ENCODE measurements at regions not wholly inside any gene's neighbourhood (a gene's known extent, or its start where the extent isn't known, plus 50 kb on each side); places are given as distances from the start of the nearest gene placed in this dataset.

DNA sequence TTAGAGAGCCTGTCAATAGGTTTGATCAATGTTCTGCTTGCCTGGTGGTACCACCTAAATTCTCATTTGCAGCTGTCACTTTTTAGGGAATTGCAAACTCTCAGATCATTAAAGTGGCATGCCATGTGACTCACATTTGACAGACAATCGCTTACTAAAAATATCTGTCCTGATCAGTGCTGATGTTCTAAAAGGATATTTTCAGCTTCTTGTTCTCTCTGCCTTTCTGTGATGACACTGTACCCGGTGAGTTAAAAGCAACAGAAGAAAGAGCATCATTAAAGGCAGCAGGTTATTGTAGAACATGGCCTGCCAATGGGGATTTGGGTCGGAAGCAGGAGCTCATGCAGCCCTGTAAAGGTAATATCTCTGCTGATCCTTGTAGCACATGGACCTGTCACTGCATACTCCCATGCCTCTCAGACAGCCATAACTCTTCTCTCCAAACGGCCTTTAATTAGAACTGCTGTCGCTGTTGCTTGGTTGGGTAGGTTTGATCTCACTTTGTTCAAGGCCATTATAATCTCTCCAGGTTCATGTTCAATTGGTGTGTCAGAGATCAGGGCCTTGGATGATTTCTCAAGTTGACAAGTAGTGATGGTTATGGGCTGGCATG is 441.3 kb upstream of the DEPDC1 start:
- DNase-seq (no peak), ATAC-seq (ENCODE audit: insufficient read depth, low FRiP score) (no peak)
- TF ChIP-seq, protein P1, sequence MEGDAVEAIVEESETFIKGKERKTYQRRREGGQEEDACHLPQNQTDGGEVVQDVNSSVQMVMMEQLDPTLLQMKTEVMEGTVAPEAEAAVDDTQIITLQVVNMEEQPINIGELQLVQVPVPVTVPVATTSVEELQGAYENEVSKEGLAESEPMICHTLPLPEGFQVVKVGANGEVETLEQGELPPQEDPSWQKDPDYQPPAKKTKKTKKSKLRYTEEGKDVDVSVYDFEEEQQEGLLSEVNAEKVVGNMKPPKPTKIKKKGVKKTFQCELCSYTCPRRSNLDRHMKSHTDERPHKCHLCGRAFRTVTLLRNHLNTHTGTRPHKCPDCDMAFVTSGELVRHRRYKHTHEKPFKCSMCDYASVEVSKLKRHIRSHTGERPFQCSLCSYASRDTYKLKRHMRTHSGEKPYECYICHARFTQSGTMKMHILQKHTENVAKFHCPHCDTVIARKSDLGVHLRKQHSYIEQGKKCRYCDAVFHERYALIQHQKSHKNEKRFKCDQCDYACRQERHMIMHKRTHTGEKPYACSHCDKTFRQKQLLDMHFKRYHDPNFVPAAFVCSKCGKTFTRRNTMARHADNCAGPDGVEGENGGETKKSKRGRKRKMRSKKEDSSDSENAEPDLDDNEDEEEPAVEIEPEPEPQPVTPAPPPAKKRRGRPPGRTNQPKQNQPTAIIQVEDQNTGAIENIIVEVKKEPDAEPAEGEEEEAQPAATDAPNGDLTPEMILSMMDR (IDR thresholded peaks at IDR 0.05; ENCODE audit: control extremely low read depth, extremely low read depth): no peak
- Histone ChIP-seq H3K27me3 (ENCODE audit: control insufficient read depth in 3 of 3, insufficient read depth in 3 of 3, low read length in 2 of 3) (no peaks in the 10 kb centered on the region), H3K9ac (ENCODE audit: insufficient read depth in 1 of 2, low read length in 2 of 2) (no peak overlapping the region), H3K4me3 (no peak overlapping the region), H3K9me3 (ENCODE audit: control insufficient read depth in 4 of 4, insufficient read depth in 3 of 4, low read length in 3 of 4) (peaks cover 0 to 2% (median 0%) of the 10 kb centered on the region in 4 donors), H3K4me1 (ENCODE audit: control insufficient read depth in 5 of 5, insufficient read depth in 5 of 5, low read length in 5 of 5) (peaks cover 0 to 3% (median 0%) of the 10 kb centered on the region in 5 donors), H3K36me3 (ENCODE audit: control insufficient read depth in 4 of 4, insufficient read depth in 4 of 4, low read length in 4 of 4) (no peaks in the 10 kb centered on the region), H3K27ac (ENCODE audit: low read depth in 1 of 2, low read length in 1 of 2) (no peak overlapping the region)
- 87 to 90% methylated on average over 5 of the region's 5 CpGs for WGBS, 2 donors

DNA sequence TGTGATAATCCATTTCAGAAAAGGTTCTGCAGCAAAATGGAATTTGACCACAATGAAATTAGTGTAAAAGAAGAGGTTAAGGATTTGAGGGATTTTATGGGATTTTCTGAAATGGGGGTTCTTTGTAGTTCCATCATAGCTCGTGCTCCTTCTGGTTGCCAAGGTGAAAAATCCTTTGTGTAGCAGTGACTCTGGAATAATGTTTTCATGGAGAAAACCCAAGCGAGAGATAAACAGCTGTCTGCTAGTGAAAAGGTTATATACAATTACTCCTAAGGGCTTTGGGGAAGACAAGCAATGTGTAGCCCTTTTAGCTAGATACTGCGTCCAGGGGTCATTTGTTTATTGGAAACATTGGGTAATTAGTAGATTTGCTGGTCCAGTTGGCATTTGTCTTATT is 453.2 kb upstream of the DEPDC1 start:
- no peak overlapping the region for H3K4me3 ChIP-seq
- no peaks in the 10 kb centered on the region for H3K36me3 ChIP-seq (ENCODE audit: control insufficient read depth in 4 of 4, insufficient read depth in 4 of 4, low read length in 4 of 4)
- no peak overlapping the region for H3K9ac ChIP-seq (ENCODE audit: insufficient read depth in 1 of 2, low read length in 2 of 2)
- TF ChIP-seq, protein P1 (IDR thresholded peaks at IDR 0.05; ENCODE audit: control extremely low read depth, extremely low read depth): no peak
- WGBS, 2 donors: 81 to 82% methylated on average over 3 of the region's 3 CpGs
- ATAC-seq (ENCODE audit: insufficient read depth, low FRiP score): no peak
- H3K27ac ChIP-seq (ENCODE audit: low read depth in 1 of 2, low read length in 1 of 2): no peak overlapping the region
- H3K9me3 ChIP-seq (ENCODE audit: control insufficient read depth in 4 of 4, insufficient read depth in 3 of 4, low read length in 3 of 4): no peaks in the 10 kb centered on the region
- DNase-seq: no peak
- H3K4me1 ChIP-seq (ENCODE audit: control insufficient read depth in 5 of 5, insufficient read depth in 5 of 5, low read length in 5 of 5): no peaks in the 10 kb centered on the region
- no peaks in the 10 kb centered on the region for H3K27me3 ChIP-seq (ENCODE audit: control insufficient read depth in 3 of 3, insufficient read depth in 3 of 3, low read length in 2 of 3)

DNA sequence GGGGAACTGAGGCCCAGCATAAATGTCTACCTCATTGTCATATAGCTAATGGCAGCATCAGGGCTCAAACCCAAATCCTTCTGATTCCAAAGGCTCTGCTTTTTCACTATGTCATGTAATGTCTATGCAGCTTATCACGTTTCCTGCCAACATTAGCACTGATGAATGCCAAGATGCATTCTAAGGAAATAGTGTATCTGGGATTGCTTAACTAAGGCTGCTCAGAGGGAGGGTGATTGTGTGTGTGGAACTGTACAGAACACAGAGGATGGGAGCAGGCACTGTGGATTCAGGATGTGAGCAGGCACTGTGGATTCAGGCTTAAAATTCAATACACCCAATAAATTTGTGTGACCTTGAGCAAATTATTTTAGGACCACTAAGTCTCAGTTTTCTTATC is 456.4 kb upstream of the DEPDC1 start:
- Histone ChIP-seq H3K27me3 (ENCODE audit: control insufficient read depth in 3 of 3, insufficient read depth in 3 of 3, low read length in 2 of 3) (no peaks in the 10 kb centered on the region), H3K36me3 (ENCODE audit: control insufficient read depth in 4 of 4, insufficient read depth in 4 of 4, low read length in 4 of 4) (no peaks in the 10 kb centered on the region), H3K9ac (ENCODE audit: insufficient read depth in 1 of 2, low read length in 2 of 2) (no peak overlapping the region), H3K9me3 (ENCODE audit: control insufficient read depth in 4 of 4, insufficient read depth in 3 of 4, low read length in 3 of 4) (no peaks in the 10 kb centered on the region), H3K4me3 (no peak overlapping the region), H3K27ac (ENCODE audit: low read depth in 1 of 2, low read length in 1 of 2) (no peak overlapping the region), H3K4me1 (ENCODE audit: control insufficient read depth in 5 of 5, insufficient read depth in 5 of 5, low read length in 5 of 5) (no peaks in the 10 kb centered on the region)
- DNase-seq (peak in 2 of 3 donors; percentile 5 to 24), ATAC-seq (ENCODE audit: insufficient read depth, low FRiP score) (no peak)
- TF ChIP-seq, protein P1 (IDR thresholded peaks at IDR 0.05; ENCODE audit: control extremely low read depth, extremely low read depth): no peak
- 67 to 83% methylated on average over 1 of the region's 1 CpG for WGBS, 2 donors

DNA sequence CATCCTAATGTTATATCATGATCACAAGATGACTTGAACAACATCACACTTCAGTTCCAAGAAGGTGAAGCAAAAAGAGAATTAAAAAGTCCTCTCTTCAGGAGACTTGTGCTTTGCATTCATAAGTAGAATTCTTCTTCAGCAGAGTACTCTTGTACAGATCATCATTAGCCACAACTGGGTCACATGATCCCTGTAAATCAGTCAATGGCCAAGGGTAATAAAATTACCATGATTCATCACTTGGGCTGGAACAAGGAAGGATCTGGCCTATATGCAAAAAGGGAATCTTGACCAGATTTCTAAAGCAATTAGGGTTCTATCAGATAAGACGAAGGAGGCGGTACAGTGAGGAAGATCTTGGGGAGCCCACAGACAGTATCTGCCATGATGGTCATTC is 458.0 kb upstream of the DEPDC1 start:
- no peak for ATAC-seq (ENCODE audit: insufficient read depth, low FRiP score)
- DNase-seq: no peak
- TF ChIP-seq, protein P1 (IDR thresholded peaks at IDR 0.05; ENCODE audit: control extremely low read depth, extremely low read depth): no peak
- no peaks in the 10 kb centered on the region for H3K9me3 ChIP-seq (ENCODE audit: control insufficient read depth in 4 of 4, insufficient read depth in 3 of 4, low read length in 3 of 4)
- no peaks in the 10 kb centered on the region for H3K36me3 ChIP-seq (ENCODE audit: control insufficient read depth in 4 of 4, insufficient read depth in 4 of 4, low read length in 4 of 4)
- WGBS, 2 donors: 92 to 98% methylated on average over 2 of the region's 2 CpGs
- no peaks in the 10 kb centered on the region for H3K27me3 ChIP-seq (ENCODE audit: control insufficient read depth in 3 of 3, insufficient read depth in 3 of 3, low read length in 2 of 3)
- H3K9ac ChIP-seq (ENCODE audit: insufficient read depth in 1 of 2, low read length in 2 of 2): no peak overlapping the region
- H3K4me3 ChIP-seq: no peak overlapping the region
- H3K27ac ChIP-seq (ENCODE audit: low read depth in 1 of 2, low read length in 1 of 2): no peak overlapping the region
- no peaks in the 10 kb centered on the region for H3K4me1 ChIP-seq (ENCODE audit: control insufficient read depth in 5 of 5, insufficient read depth in 5 of 5, low read length in 5 of 5)
